MCF 10A (cell line): ENCODE measurements at regions not wholly inside any gene's neighbourhood (a gene's known extent, or its start where the extent isn't known, plus 50 kb on each side); places are given as distances from the start of the nearest gene placed in this dataset.

Experiments
- BruUV-seq: library from RNA; stranded (reverse); fragments of 400-500 nt; replicated peaks from 2 replicates; lab custom pipeline; 2021; lab: Mats Ljungman, UMichigan
- CTCF ChIA-PET: fragments of 300-600 bp; sonication (Branson Sonifier 250); formaldehyde crosslinking; extraction: SDS; loops from one replicate; lab custom pipeline; 2021; ENCODE audit warnings: antibody characterized with exemption, inconsistent platforms; lab: Yijun Ruan, JAX
- POLR2A ChIA-PET: fragments of 300-600, 350-650 bp; sonication (Branson Sonifier 250); formaldehyde crosslinking; extraction: SDS; loops from one replicate; lab custom pipeline; 2020; ENCODE audit warnings: antibody characterized with exemption, inconsistent platforms; lab: Yijun Ruan, JAX
- DNase-seq: peaks from one replicate; pipeline ENCODE4 v3.0.0-alpha.2; 2018; ENCODE audit not compliant: unreplicated experiment
- H3K27ac Mint-ChIP-seq: one replicate; pipeline ENCODE4 v1.8.0; 2022; ENCODE audit warnings: mild to moderate bottlenecking, low read depth, mixed read lengths; ENCODE audit not compliant: unreplicated experiment
- H3K27me3 Mint-ChIP-seq: one replicate; pipeline ENCODE4 v1.8.0; 2022; ENCODE audit warnings: mixed read lengths; ENCODE audit not compliant: insufficient read depth, unreplicated experiment
- H3K36me3 Mint-ChIP-seq: one replicate; pipeline ENCODE4 v1.8.0; 2022; ENCODE audit warnings: mild to moderate bottlenecking, moderate library complexity, mixed read lengths; ENCODE audit not compliant: insufficient read depth, unreplicated experiment
- H3K4me1 Mint-ChIP-seq: one replicate; pipeline ENCODE4 v1.8.0; 2022; ENCODE audit warnings: mixed read lengths; ENCODE audit not compliant: insufficient read depth, unreplicated experiment
- H3K4me3 Mint-ChIP-seq: one replicate; pipeline ENCODE4 v1.8.0; 2022; ENCODE audit warnings: mild to moderate bottlenecking, moderate library complexity, mixed read lengths; ENCODE audit not compliant: unreplicated experiment
- H3K9me3 Mint-ChIP-seq: one replicate; pipeline ENCODE4 v1.8.0; 2022; ENCODE audit warnings: mixed read lengths; ENCODE audit not compliant: unreplicated experiment
- intact Hi-C: fragments of 100-400 bp; cut with micrococcal nuclease; formaldehyde crosslinking; loops from 2 replicates; pipeline ENCODE4 v1.14.1; 2022
- TF ChIP-seq, protein P1 (sequence below): fragments of 200-600 bp; IDR thresholded peaks from one replicate; pipeline ENCODE4 v1.8.0; 2022; ENCODE audit warnings: antibody characterized with exemption, mild to moderate bottlenecking; ENCODE audit not compliant: unreplicated experiment

DNA sequence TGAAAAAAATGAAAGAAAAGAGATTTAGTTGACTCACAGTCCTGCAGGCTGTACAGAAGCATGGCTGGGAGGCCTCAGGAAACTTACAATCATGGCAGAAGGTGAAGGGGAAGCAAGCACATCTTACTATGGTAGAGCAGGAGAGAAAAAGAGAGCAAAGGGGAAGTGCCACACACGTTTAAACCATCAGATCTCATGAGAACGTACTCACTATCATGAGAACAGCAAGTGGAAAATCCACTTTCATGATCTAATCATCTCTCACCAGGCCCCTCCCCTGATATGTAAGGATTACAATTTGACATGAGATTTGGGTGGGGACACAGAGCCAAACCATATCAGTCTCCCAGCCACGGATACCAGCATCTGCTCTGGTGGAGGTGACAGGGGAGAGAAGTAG lies 50.8 kb upstream of the CPOX start:
- TF ChIP-seq, protein P1, sequence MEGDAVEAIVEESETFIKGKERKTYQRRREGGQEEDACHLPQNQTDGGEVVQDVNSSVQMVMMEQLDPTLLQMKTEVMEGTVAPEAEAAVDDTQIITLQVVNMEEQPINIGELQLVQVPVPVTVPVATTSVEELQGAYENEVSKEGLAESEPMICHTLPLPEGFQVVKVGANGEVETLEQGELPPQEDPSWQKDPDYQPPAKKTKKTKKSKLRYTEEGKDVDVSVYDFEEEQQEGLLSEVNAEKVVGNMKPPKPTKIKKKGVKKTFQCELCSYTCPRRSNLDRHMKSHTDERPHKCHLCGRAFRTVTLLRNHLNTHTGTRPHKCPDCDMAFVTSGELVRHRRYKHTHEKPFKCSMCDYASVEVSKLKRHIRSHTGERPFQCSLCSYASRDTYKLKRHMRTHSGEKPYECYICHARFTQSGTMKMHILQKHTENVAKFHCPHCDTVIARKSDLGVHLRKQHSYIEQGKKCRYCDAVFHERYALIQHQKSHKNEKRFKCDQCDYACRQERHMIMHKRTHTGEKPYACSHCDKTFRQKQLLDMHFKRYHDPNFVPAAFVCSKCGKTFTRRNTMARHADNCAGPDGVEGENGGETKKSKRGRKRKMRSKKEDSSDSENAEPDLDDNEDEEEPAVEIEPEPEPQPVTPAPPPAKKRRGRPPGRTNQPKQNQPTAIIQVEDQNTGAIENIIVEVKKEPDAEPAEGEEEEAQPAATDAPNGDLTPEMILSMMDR: no peak
- CTCF ChIA-PET: interaction anchor here (0.9 to 1.7 kb wide), 4 partner anchors 42 to 170 kb away, joined by 3 to 6 read pairs (median 4); no protein-coding TSS in a partner anchor
- intact Hi-C loops: no loop called here
- Mint-ChIP-seq H3K4me3 (no peak overlapping the region), H3K27me3 (no peaks in the 10 kb centered on the region), H3K9me3 (peaks cover under 1% of the 10 kb centered on the region), H3K27ac (no peak overlapping the region), H3K36me3 (no peaks in the 10 kb centered on the region), H3K4me1 (peaks cover 11% of the 10 kb centered on the region)
- BruUV-seq: no TSS peak
- no peak for DNase-seq
- POLR2A ChIA-PET: no interaction called here

DNA sequence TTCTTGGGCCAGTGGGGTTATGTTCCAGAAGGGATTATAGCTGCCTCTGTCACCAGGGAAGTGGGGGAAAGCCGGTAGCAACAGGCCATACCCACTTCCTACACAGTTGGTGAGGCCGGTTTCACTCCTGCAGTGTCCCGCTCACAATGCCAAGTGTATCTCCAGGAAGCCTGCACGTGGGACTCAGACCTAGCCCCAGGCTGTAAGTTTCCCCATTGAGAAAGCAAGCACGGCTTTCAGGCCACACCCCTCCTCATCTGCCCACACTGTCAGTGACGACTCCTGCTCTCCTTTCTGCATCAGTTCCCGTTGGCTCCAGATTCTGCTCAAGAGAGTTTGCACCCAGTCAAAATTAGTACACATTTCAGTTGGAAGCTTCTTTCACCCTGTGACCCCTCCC lies 51.6 kb upstream of the CPOX start:
- intact Hi-C loops: no loop called here
- peak; percentile 79 for DNase-seq
- H3K36me3 Mint-ChIP-seq: no peaks in the 10 kb centered on the region
- no peak overlapping the region for H3K4me3 Mint-ChIP-seq
- TF ChIP-seq, protein P1: no peak
- CTCF ChIA-PET: interaction anchor here (0.6 to 1.6 kb wide), 6 partner anchors 12 to 169 kb away, joined by 3 to 4 read pairs (median 3); no protein-coding TSS in a partner anchor
- H3K27ac Mint-ChIP-seq: no peak overlapping the region
- no peaks in the 10 kb centered on the region for H3K27me3 Mint-ChIP-seq
- no TSS peak for BruUV-seq
- H3K9me3 Mint-ChIP-seq: no peaks in the 10 kb centered on the region
- POLR2A ChIA-PET: interaction anchor here (0.9 kb wide), 1 partner anchor 15 kb away, joined by 3 read pairs; no protein-coding TSS in a partner anchor
- peaks cover 11% of the 10 kb centered on the region for H3K4me1 Mint-ChIP-seq

DNA sequence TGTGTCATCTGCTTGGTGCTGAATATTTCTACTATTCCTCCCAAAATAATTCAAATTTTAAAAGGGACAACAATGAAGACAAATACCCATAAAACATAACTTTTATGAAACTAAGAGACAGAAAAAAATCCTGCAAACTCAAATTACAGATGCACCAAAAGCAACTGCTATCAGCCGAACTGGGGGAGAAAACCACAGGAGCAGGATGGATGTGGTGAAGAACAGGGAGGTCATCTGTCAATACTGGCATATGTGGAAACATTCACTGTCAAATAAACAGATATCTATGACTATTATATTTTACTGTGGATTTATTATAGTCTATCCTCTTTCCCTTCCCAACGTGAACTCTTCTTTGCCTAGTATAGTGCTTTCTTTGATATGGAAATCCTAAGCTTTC lies 53.3 kb upstream of the CPOX start:
- H3K27ac Mint-ChIP-seq: no peak overlapping the region
- DNase-seq: no peak
- no peak overlapping the region for H3K4me3 Mint-ChIP-seq
- peaks cover 16% of the 10 kb centered on the region for H3K4me1 Mint-ChIP-seq
- TF ChIP-seq, protein P1: no peak
- no peaks in the 10 kb centered on the region for H3K36me3 Mint-ChIP-seq
- ChIA-PET CTCF (interaction anchor here (0.6 kb wide), 1 partner anchor 34 kb away, joined by 3 read pairs; no protein-coding TSS in a partner anchor), POLR2A (no interaction called here)
- no peaks in the 10 kb centered on the region for H3K27me3 Mint-ChIP-seq
- no peaks in the 10 kb centered on the region for H3K9me3 Mint-ChIP-seq
- intact Hi-C loops: no loop called here
- no TSS peak for BruUV-seq

DNA sequence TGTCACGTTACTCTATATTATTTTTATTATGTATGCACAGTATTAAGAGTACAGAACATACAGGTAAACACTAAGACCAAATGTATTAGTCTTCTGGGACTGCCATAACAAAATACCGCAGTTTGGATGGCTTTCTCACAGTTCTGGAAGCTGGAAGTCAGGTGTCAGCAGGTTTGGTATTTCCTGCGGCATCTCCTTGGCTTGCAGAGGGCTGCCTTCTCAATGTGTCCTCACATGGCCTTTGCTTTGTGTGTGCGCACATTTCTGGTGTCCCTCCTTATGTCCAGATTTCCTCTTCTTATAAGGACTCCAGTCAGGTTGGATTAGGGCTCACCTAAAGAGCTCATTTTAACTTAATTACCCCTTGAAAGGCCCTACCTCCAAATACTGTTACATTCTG lies 53.8 kb upstream of the CPOX start:
- TF ChIP-seq, protein P1: no peak
- Mint-ChIP-seq H3K27me3 (no peaks in the 10 kb centered on the region), H3K9me3 (no peaks in the 10 kb centered on the region), H3K4me3 (no peak overlapping the region), H3K27ac (no peak overlapping the region), H3K36me3 (no peaks in the 10 kb centered on the region), H3K4me1 (peaks cover 19% of the 10 kb centered on the region)
- DNase-seq: no peak
- POLR2A ChIA-PET: no interaction called here
- intact Hi-C loops: no loop called here
- no TSS peak for BruUV-seq
- CTCF ChIA-PET: interaction anchor here (0.6 to 0.7 kb wide), 2 partner anchors 35 to 569 kb away, joined by 3 read pairs; no protein-coding TSS in a partner anchor
